Body of pancreas (tissue), 4 donors: ENCODE measurements at regions not wholly inside any gene's neighbourhood (a gene's known extent, or its start where the extent isn't known, plus 50 kb on each side); places are given as distances from the start of the nearest gene placed in this dataset.

Experiments
- CTCF ChIP-seq, 7 experiments: fragments of 450-650 bp in 4 of 7; fragments of 200-600 bp in 3 of 7; sonication (generic) in 3 of 7; IDR thresholded peaks; one replicate each; pipeline ENCODE4 v1.5.1; 2016 to 2019; ENCODE audit warnings: antibody characterized with exemption in 7 of 7
- POLR2A ChIP-seq, 3 donors: fragments of 450-650 bp; IDR thresholded peaks; one replicate each; pipeline ENCODE4 v1.6.1; 2016; ENCODE audit warnings: antibody characterized with exemption in 3 of 3, mild to moderate bottlenecking in 2 of 3

DNA sequence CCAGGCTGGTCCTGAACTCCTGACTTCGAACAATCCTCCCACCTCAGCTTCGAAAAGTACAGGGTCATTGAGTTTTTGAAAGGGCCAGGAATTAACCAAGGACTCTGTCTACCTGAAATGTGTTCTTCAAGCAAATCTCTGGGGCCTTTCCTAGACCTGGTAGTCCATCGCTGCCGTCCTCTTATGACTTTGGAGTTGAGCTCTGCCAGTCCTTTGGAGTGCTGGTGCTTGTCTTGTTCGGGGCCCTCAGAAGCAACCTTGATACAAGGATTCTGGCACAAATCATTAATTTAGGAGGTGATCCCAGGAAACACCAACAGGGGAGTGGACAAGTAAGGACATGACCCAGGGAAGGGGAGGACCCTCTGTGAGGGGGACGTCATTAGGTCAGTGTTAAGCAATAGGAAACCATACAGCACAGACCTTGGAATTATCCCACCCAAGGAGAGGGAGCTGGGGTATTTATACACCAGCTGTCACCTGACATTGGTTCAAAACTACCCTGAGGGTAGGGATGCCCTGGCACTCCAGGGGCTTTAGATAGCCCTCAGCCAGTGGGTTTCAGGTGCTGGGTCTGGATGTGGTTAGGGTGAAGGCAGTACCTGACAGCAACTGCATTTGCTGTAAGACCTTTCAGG, 187.2 kb downstream of the FOXL1 start:
- TF ChIP-seq CTCF (IDR thresholded peaks at IDR 0.05) (no peak), POLR2A (IDR thresholded peaks at IDR 0.05) (no peak)
